GM12878 (cell line): ENCODE measurements at regions not wholly inside any gene's neighbourhood (a gene's known extent, or its start where the extent isn't known, plus 50 kb on each side); places are given as distances from the start of the nearest gene placed in this dataset.

Source experiments
- ATAC-seq: fragments of 200-7000 bp; cut with Tn5 transposase; 3 replicates; pipeline ENCODE4 v1.9.1; 2020; ENCODE audit warnings: mild to moderate bottlenecking, moderate library complexity
- BruUV-seq: library from RNA; stranded (reverse); fragments of 400-500 nt; replicated peaks from 2 replicates; lab custom pipeline; 2021; lab: Mats Ljungman, UMichigan
- CTCF ChIA-PET: fragments of 300-600 bp; sonication (Branson Sonifier 250); formaldehyde crosslinking; extraction: SDS; loops from one replicate; lab custom pipeline; 2021; ENCODE audit warnings: inconsistent platforms; lab: Yijun Ruan, JAX
- POLR2A ChIA-PET: fragments of 350-600 bp; formaldehyde crosslinking; extraction: SDS; loops from one replicate; lab custom pipeline; 2021; ENCODE audit warnings: inconsistent platforms; lab: Charles Lee
- RAD21 ChIA-PET: fragments of 300-600 bp; sonication (Branson Sonifier 250); formaldehyde crosslinking; loops from one replicate; lab custom pipeline; 2023; ENCODE audit warnings: antibody characterized with exemption; ENCODE audit not compliant: unreplicated experiment; lab: Charles Lee
- SMC1A ChIA-PET: fragments of 300-600 bp; sonication (Branson Sonifier 250); formaldehyde crosslinking; loops from one replicate; lab custom pipeline; 2023; ENCODE audit not compliant: unreplicated experiment, uncharacterized antibody; lab: Charles Lee
- DNase-seq: peaks from one replicate; pipeline ENCODE4 v3.0.0-alpha.2; 2011; ENCODE audit warnings: low read depth, low spot score
- FAIRE-seq: peaks from 3 replicates; lab custom pipeline; 2011; peaks lifted over from hg19 to GRCh38; lab: Jason Lieb, UNC
- H2AFZ ChIP-seq: 2 replicates; pipeline ENCODE4 v1.6.0; 2011; ENCODE audit warnings: low read depth, low read length, control low read depth; ENCODE audit not compliant: control insufficient read depth
- H3K27ac ChIP-seq: 2 replicates; pipeline ENCODE4 v1.5.1; 2011; ENCODE audit warnings: control low read depth; ENCODE audit not compliant: control insufficient read depth, insufficient read depth
- H3K27me3 ChIP-seq, 2 experiments: replicated peaks in 1 of 2; 2 replicates each; pipeline versions ENCODE4 v1.6.0 to v1.6.1; 2011; ENCODE audit warnings: low read length in 1 of 2; ENCODE audit not compliant: control insufficient read depth in 2 of 2, insufficient read depth in 2 of 2
- H3K36me3 ChIP-seq, 2 experiments: 2 replicates each; pipeline ENCODE4 v1.5.1; 2011; ENCODE audit warnings: low read length in 1 of 2; ENCODE audit not compliant: control insufficient read depth in 2 of 2, insufficient read depth in 2 of 2
- H3K4me1 ChIP-seq: 2 replicates; pipeline ENCODE4 v1.6.1; 2011; ENCODE audit warnings: mild to moderate bottlenecking, low read length, moderate library complexity, mixed read lengths; ENCODE audit not compliant: control insufficient read depth, insufficient read depth
- H3K4me2 ChIP-seq: 2 replicates; pipeline ENCODE4 v1.6.0; 2011; ENCODE audit warnings: control low read depth; ENCODE audit not compliant: control insufficient read depth, insufficient read depth
- H3K4me3 ChIP-seq: fragments of 200-600 bp; sonication (generic); 2 replicates; pipeline ENCODE4 v1.5.1; 2016
- H3K79me2 ChIP-seq: 2 replicates; pipeline ENCODE4 v1.6.0; 2011; ENCODE audit warnings: low read length; ENCODE audit not compliant: control insufficient read depth, insufficient read depth
- H3K9ac ChIP-seq: 2 replicates; pipeline ENCODE4 v1.8.0; 2011; ENCODE audit warnings: low read length, control low read depth, mixed read lengths; ENCODE audit not compliant: control insufficient read depth, insufficient read depth
- H3K9me3 ChIP-seq: replicated peaks from 3 replicates; pipeline ENCODE4 v1.5.1; 2011; ENCODE audit warnings: mild to moderate bottlenecking, low read length; ENCODE audit not compliant: control insufficient read depth, insufficient read depth
- H4K20me1 ChIP-seq: 2 replicates; pipeline ENCODE4 v1.6.0; 2011; ENCODE audit not compliant: control insufficient read depth, insufficient read depth
- ESRRA ChIP-seq: IDR thresholded peaks from 2 replicates; pipeline ENCODE4 v1.6.1; 2012; ENCODE audit warnings: mild to moderate bottlenecking, low read length, improper control_type of control experiment
- FOS ChIP-seq: IDR thresholded peaks from 3 replicates; pipeline ENCODE4 v1.6.1; 2011; ENCODE audit warnings: borderline replicate concordance; ENCODE audit not compliant: insufficient read length; ENCODE audit errors: extremely low read depth
- GATAD2B ChIP-seq: fragments of 450-650 bp; conservative IDR thresholded peaks from 2 replicates; pipeline ENCODE4 v1.6.1; 2017; ENCODE audit warnings: low read depth, mild to moderate bottlenecking, moderate library complexity
- HDAC6 ChIP-seq: fragments of 200-600 bp; sonication (generic); IDR thresholded peaks from one replicate; pipeline ENCODE4 v1.8.0; 2017; ENCODE audit warnings: antibody characterized with exemption; ENCODE audit not compliant: unreplicated experiment
- KLF5 ChIP-seq: fragments of 450-650 bp; IDR thresholded peaks from 2 replicates; pipeline ENCODE4 v1.6.1; 2014; ENCODE audit warnings: mild to moderate bottlenecking; ENCODE audit not compliant: partially characterized antibody
- NFYA ChIP-seq: IDR thresholded peaks from 2 replicates; pipeline ENCODE4 v1.6.1; 2011; ENCODE audit warnings: low read depth, mild to moderate bottlenecking, low read length, improper control_type of control experiment, borderline replicate concordance
- NRF1 ChIP-seq: conservative IDR thresholded peaks from 2 replicates; pipeline ENCODE4 v1.6.1; 2011; ENCODE audit warnings: mild to moderate bottlenecking, low read depth, low read length, improper control_type of control experiment
- SRF ChIP-seq, 2 experiments: IDR thresholded peaks; 2 replicates each; pipeline ENCODE4 v1.6.1; 2011; ENCODE audit warnings: low read depth in 2 of 2, low read length in 2 of 2, mild to moderate bottlenecking in 1 of 2, moderate library complexity in 1 of 2
- TCF7 ChIP-seq: IDR thresholded peaks from 2 replicates; pipeline ENCODE4 v1.6.1; 2014; ENCODE audit warnings: antibody characterized with exemption, borderline replicate concordance
- WGBS: methylation state at CpG from one replicate; pipeline ENCODE4 v1.1.6; 2016; ENCODE audit warnings: low lambda C conversion rate; ENCODE audit not compliant: insufficient replicate concordance, insufficient coverage; ENCODE audit errors: missing lambda C conversion rate; 5-methylcytosine and 5-hydroxymethylcytosine counted together
- in situ Hi-C: fragments of 300-500 bp; cut with MboI; formaldehyde crosslinking; loops from 9 replicates; pipeline ENCODE4 v1.14.3; 2018; ENCODE audit warnings: mixed read lengths
- intact Hi-C: fragments of 100-400 bp; cut with micrococcal nuclease; formaldehyde crosslinking; loops from one replicate; pipeline ENCODE4 v1.14.2; 2022; ENCODE audit not compliant: unreplicated experiment
- TF ChIP-seq, protein P1 (sequence below): fragments of 450-650 bp; IDR thresholded peaks from 2 replicates; pipeline ENCODE4 v1.6.1; 2016; ENCODE audit warnings: mild to moderate bottlenecking, moderate library complexity, borderline replicate concordance
- TF ChIP-seq, protein P2 (sequence below): IDR thresholded peaks from 2 replicates; pipeline ENCODE4 v1.6.1; 2012; ENCODE audit warnings: low read depth, low read length, improper control_type of control experiment

GRCh38 chr10:3395458-3395861 is 222.9 kb upstream of the PITRM1 start (continued):
- TF ChIP-seq, protein P1, sequence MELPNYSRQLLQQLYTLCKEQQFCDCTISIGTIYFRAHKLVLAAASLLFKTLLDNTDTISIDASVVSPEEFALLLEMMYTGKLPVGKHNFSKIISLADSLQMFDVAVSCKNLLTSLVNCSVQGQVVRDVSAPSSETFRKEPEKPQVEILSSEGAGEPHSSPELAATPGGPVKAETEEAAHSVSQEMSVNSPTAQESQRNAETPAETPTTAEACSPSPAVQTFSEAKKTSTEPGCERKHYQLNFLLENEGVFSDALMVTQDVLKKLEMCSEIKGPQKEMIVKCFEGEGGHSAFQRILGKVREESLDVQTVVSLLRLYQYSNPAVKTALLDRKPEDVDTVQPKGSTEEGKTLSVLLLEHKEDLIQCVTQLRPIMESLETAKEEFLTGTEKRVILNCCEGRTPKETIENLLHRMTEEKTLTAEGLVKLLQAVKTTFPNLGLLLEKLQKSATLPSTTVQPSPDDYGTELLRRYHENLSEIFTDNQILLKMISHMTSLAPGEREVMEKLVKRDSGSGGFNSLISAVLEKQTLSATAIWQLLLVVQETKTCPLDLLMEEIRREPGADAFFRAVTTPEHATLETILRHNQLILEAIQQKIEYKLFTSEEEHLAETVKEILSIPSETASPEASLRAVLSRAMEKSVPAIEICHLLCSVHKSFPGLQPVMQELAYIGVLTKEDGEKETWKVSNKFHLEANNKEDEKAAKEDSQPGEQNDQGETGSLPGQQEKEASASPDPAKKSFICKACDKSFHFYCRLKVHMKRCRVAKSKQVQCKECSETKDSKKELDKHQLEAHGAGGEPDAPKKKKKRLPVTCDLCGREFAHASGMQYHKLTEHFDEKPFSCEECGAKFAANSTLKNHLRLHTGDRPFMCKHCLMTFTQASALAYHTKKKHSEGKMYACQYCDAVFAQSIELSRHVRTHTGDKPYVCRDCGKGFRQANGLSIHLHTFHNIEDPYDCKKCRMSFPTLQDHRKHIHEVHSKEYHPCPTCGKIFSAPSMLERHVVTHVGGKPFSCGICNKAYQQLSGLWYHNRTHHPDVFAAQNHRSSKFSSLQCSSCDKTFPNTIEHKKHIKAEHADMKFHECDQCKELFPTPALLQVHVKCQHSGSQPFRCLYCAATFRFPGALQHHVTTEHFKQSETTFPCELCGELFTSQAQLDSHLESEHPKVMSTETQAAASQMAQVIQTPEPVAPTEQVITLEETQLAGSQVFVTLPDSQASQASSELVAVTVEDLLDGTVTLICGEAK = no peak
- TF ChIP-seq NRF1 (no peak), FOS (no peak), TCF7 (no peak), ESRRA (no peak), HDAC6 (no peak), GATAD2B (no peak), SRF (IDR thresholded peaks at IDR 0.05; ENCODE audit: low read depth in 2 of 2, low read length in 2 of 2) (no peak), NFYA (no peak)
- TF ChIP-seq, protein P2, sequence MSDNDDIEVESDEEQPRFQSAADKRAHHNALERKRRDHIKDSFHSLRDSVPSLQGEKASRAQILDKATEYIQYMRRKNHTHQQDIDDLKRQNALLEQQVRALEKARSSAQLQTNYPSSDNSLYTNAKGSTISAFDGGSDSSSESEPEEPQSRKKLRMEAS = no peak

GRCh38 chr10:3395041-3395440 is 222.5 kb upstream of the PITRM1 start:
- H4K20me1 ChIP-seq = no peaks in the 10 kb centered on the region
- no peaks in the 10 kb centered on the region for H3K36me3 ChIP-seq
- BruUV-seq = no TSS peak
- ChIA-PET RAD21 (no interaction called here), SMC1A (no interaction called here), CTCF (no interaction called here), POLR2A (no interaction called here)
- peaks cover 2% of the 10 kb centered on the region; the same call in 1 of the 3 replicates for H3K9me3 ChIP-seq
- no peak overlapping the region for H3K4me3 ChIP-seq
- H3K9ac ChIP-seq = no peak overlapping the region
- in situ Hi-C loops (no loop called here), intact Hi-C loops (loop anchor here (10.0 kb wide), 1 partner anchor 1260 kb away; no protein-coding TSS in a partner anchor)
- no peak for FAIRE-seq
- no peak for ATAC-seq
- H3K27ac ChIP-seq = no peak overlapping the region
- no peak for TF ChIP-seq NRF1
- TF ChIP-seq KLF5 = no peak
- H3K4me1 ChIP-seq = no peaks in the 10 kb centered on the region
- H3K4me2 ChIP-seq = no peak overlapping the region
- WGBS = 48% methylated on average over 3 of the region's 3 CpGs
- no peaks in the 10 kb centered on the region for H3K27me3 ChIP-seq
- H2AFZ ChIP-seq = no peak overlapping the region
- DNase-seq = no peak
- H3K79me2 ChIP-seq = no peaks in the 10 kb centered on the region
